Uterus (tissue), 3 donors: ENCODE measurements at regions not wholly inside any gene's neighbourhood (a gene's known extent, or its start where the extent isn't known, plus 50 kb on each side); places are given as distances from the start of the nearest gene placed in this dataset.

ENCODE experiments used
- DNase-seq, 2 donors: peaks; one replicate each; pipeline ENCODE4 v3.0.0-alpha.2; 2019 to 2020
- H3K27ac ChIP-seq, 2 donors: fragments of 200-600 bp; sonication (generic); 1 replicate in 1 of 2; 2 replicates in 1 of 2; pipeline ENCODE4 v1.5.1; 2016 to 2018
- H3K27me3 ChIP-seq, 2 donors: fragments of 200-600 bp; sonication (generic); one replicate each; pipeline ENCODE4 v1.5.1; 2018 to 2019; ENCODE audit warnings: control low read depth in 1 of 2
- H3K36me3 ChIP-seq, 2 donors: fragments of 200-600 bp; sonication (generic); one replicate each; pipeline ENCODE4 v1.5.1; 2019; ENCODE audit warnings: control low read depth in 1 of 2
- H3K4me1 ChIP-seq, 2 donors: fragments of 200-600 bp; sonication (generic); one replicate each; pipeline ENCODE4 v1.5.1; 2018 to 2019; ENCODE audit warnings: control low read depth in 1 of 2
- H3K4me3 ChIP-seq, 2 donors: fragments of 200-600 bp; sonication (generic); 1 replicate in 1 of 2; 2 replicates in 1 of 2; pipeline ENCODE4 v1.5.1; 2018 to 2019; ENCODE audit warnings: mild to moderate bottlenecking in 1 of 2
- H3K9me3 ChIP-seq, 2 donors: fragments of 200-600 bp; sonication (generic); one replicate each; pipeline ENCODE4 v1.5.1; 2019; ENCODE audit warnings: control low read depth in 1 of 2
- CTCF ChIP-seq, 4 experiments: fragments of 200-600 bp in 2 of 4; fragments of 450-650 bp in 2 of 4; sonication (generic) in 2 of 4; IDR thresholded peaks; one replicate each; pipeline ENCODE4 v1.5.1; 2016 to 2019; ENCODE audit warnings: antibody characterized with exemption in 4 of 4, mild to moderate bottlenecking in 2 of 4, moderate library complexity in 1 of 4
- POLR2A ChIP-seq, 2 donors: fragments of 450-650 bp; IDR thresholded peaks; one replicate each; pipeline ENCODE4 v1.6.1; 2016; ENCODE audit warnings: antibody characterized with exemption in 2 of 2, mild to moderate bottlenecking in 1 of 2, moderate library complexity in 1 of 2
- intact Hi-C: fragments of 100-400 bp; cut with DNase I; formaldehyde crosslinking; loops from one replicate; pipeline ENCODE4 v1.15.1; 2023; ENCODE audit warnings: low total_unique reads
- donor health status: DM: yes; HTN: yes; CAD: no.

- Histone ChIP-seq H3K27me3 (no peaks in the 10 kb centered on the region), H3K4me1 (peaks cover 8 to 19% of the 10 kb centered on the region in 2 donors), H3K36me3 (no peaks in the 10 kb centered on the region), H3K4me3 (no peak overlapping the region), H3K9me3 (no peaks in the 10 kb centered on the region), H3K27ac (no peak overlapping the region)
- TF ChIP-seq POLR2A (IDR thresholded peaks at IDR 0.05) (no peak), CTCF (IDR thresholded peaks at IDR 0.05) (no peak)
- no peak for DNase-seq
- intact Hi-C loops = no loop called here
These were observed 152.9 kb upstream of the COL21A1 start for GRCh38 chr6:56400273-56400672.

GRCh38 chr6:56399672-56400263, 152.4 kb upstream of the COL21A1 start:
- H3K4me3 ChIP-seq = no peak overlapping the region
- DNase-seq = no peak
- H3K9me3 ChIP-seq = no peaks in the 10 kb centered on the region
- no peaks in the 10 kb centered on the region for H3K36me3 ChIP-seq
- intact Hi-C loops = no loop called here
- H3K27me3 ChIP-seq = no peaks in the 10 kb centered on the region
- no peak for TF ChIP-seq CTCF (IDR thresholded peaks at IDR 0.05)
- TF ChIP-seq POLR2A (IDR thresholded peaks at IDR 0.05) = no peak
- peak overlapping the region; percentile 13 to 30 for H3K27ac ChIP-seq
- H3K4me1 ChIP-seq = peaks cover 8 to 15% of the 10 kb centered on the region in 2 donors

GRCh38 chr6:56399250-56399671, 151.9 kb upstream of the COL21A1 start:
- intact Hi-C loops = no loop called here

GRCh38 chr6:56396435-56396834, 149.1 kb upstream of the COL21A1 start:
- intact Hi-C loops = no loop called here
- Histone ChIP-seq H3K27ac (no peak overlapping the region), H3K4me1 (no peaks in the 10 kb centered on the region), H3K27me3 (no peaks in the 10 kb centered on the region), H3K9me3 (no peaks in the 10 kb centered on the region), H3K36me3 (no peaks in the 10 kb centered on the region), H3K4me3 (no peak overlapping the region)
- DNase-seq = no peak
- TF ChIP-seq POLR2A (IDR thresholded peaks at IDR 0.05) = no peak
- TF ChIP-seq CTCF (IDR thresholded peaks at IDR 0.05) = no peak

More at GRCh38 chr6:56399250-56399671, 151.9 kb upstream of the COL21A1 start:
- TF ChIP-seq POLR2A (IDR thresholded peaks at IDR 0.05) (no peak), CTCF (IDR thresholded peaks at IDR 0.05) (no peak)
- peaks cover 5 to 10% of the 10 kb centered on the region in 2 donors for H3K4me1 ChIP-seq
- H3K27me3 ChIP-seq = no peaks in the 10 kb centered on the region
- H3K36me3 ChIP-seq = no peaks in the 10 kb centered on the region
- H3K27ac ChIP-seq = peak overlapping the region; percentile 13 to 30
- DNase-seq = no peak
- no peaks in the 10 kb centered on the region for H3K9me3 ChIP-seq
- no peak overlapping the region for H3K4me3 ChIP-seq

GRCh38 chr6:56393615-56394612, 146.5 kb upstream of the COL21A1 start:
- no peak for DNase-seq
- H3K4me3 ChIP-seq = no peak overlapping the region
- no peak for TF ChIP-seq CTCF (IDR thresholded peaks at IDR 0.05)
- no peak for TF ChIP-seq POLR2A (IDR thresholded peaks at IDR 0.05)
- H3K27ac ChIP-seq = no peak overlapping the region
- H3K4me1 ChIP-seq = no peaks in the 10 kb centered on the region
- H3K36me3 ChIP-seq = no peaks in the 10 kb centered on the region
- intact Hi-C loops = no loop called here
- H3K9me3 ChIP-seq = no peaks in the 10 kb centered on the region
- no peaks in the 10 kb centered on the region for H3K27me3 ChIP-seq
